Activated CD8-positive, alpha-beta memory T cell treated with anti-CD3 and anti-CD28 coated beads, Interleukin-2, amount 10 ng/mL, durations not matched to agents 7 days and 5 days (primary cell): ENCODE measurements at regions not wholly inside any gene's neighbourhood (a gene's known extent, or its start where the extent isn't known, plus 50 kb on each side); places are given as distances from the start of the nearest gene placed in this dataset.
A peak's percentile ranks its signal among the peaks of the same experiment; 100 is the strongest.

Experiments
- microRNA-seq: library from miRNA; unstranded; fragments of <30 nt; microRNA quantifications from one replicate; pipeline ENCODE4 v1.2.0, GENCODE V29; 2022

Small RNA genes lying in the stretch of these regions (microRNA-seq; reads per million reads assigned to microRNA genes)
- gene MIR125B2 (2.6 reads per million), gene MIR99A (78.7 reads per million, percentile 64 among the genes with 10 or more reads in this experiment), gene MIRLET7C (32.8 reads per million, percentile 52 among the genes with 10 or more reads in this experiment)
